Hematopoietic multipotent progenitor cell treated with erythropoietin and hydrocortisone succinate and interleukin-3 and kit ligand, for 17 days (in vitro differentiated cells): ENCODE measurements at regions not wholly inside any gene's neighbourhood (a gene's known extent, or its start where the extent isn't known, plus 50 kb on each side); places are given as distances from the start of the nearest gene placed in this dataset.
A peak's percentile ranks its signal among the peaks of the same experiment; 100 is the strongest.
"Not testable (repeated sequence)": the region's sequence is repeated elsewhere in the genome, so short reads cannot be mapped to it uniquely, and the experiment has no call there.

Experiments
- DNase-seq: peaks from one replicate; pipeline ENCODE4 v3.0.0-alpha.2; 2015; ENCODE audit warnings: low spot score

DNA sequence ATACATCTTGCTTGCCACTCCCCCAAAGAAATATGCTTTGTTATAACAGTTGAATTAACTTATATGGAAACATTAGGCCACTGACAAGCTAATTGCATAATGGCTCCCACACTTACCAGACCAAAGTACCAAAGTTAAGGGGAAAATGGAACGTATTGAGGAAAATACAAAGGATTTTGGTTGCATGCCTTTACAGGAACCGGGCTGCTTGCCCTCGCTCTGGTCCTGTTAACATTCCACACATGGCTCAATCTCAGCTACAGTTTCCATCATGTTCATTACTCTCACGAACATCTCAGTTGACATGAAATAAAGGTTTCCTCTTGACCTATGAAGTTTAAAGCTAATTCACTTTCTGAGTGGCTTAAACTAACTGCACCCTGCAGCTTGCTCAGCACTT is 220.7 kb upstream of the RXFP2 start:
- no peak for DNase-seq

DNA sequence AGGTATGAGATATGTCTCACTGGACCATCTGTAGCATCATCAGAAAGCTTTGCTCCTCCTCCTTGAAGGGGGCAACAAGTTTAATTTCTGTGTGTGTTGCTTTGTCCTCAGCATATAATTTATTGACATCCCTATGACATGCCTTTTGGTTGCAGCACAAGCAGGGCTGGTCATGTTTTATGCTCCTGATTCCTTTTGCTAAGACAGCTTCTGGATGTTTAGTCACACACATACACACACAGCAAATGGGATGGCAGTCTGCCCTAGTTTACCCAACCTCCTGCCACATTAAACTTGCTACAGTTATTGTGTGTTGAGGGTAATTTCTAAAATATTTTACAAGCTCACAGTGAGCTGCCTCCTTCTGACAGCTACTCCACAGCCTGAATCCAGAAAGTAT is 217.9 kb upstream of the RXFP2 start:
- DNase-seq: no peak

DNA sequence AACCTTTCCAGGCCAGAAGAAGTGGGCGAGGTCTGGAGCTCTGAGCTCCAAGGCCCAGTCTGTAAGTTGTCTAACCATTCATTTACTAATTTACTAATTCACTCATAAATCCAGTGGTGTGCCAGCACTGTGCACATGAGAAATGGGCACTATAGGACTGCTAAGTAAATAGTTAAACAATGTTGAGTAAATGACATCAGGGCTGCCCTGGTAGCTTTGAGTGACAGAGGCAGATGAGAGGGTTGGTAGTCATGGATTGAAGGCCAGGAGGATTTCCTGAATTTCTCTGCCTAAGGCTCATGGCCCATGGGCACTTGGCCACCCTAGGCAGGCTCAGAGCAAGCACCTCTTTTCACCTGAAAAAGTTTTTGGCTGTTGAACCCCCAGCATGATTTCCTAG is 216.9 kb upstream of the RXFP2 start:
- no peak for DNase-seq

DNA sequence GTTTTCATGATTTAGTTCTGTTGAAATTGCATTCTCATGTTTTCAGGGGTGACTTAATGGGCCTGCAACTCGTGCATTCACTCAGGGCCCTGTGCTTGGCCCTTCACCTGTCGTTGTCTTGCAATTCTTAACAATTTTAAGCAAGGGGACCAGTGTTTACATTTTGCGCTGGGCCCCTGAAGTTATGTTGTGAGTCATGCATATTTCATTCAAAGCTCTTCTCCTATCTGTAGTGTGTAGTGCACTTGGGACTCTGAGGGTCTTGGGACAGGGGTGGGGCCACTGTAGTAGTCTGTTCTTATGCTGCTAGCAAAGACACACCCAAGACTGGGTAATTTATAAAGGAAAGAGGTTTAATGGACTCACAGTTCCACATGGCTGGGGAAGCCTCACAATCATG is 211.2 kb upstream of the RXFP2 start:
- no peak for DNase-seq

DNA sequence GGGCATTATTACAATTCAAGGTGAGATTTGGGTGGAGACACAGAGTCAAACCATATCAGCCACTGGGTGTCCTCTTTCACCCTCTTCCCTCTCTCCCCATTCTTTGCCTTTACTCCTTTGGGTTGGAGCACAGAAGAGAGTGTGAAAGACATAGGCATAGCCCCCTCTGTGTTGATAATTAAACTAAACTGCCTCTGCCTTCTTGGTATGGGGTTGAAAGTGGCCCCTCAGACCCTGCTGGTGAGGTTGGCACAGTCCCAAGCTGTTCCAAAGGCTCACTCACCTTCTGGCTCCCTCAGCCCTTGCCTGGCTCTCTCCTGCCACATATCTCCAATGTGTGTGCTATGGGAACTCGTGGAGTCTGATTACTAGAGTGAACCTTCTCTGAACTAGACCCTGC is 210.6 kb upstream of the RXFP2 start:
- DNase-seq: no peak

DNA sequence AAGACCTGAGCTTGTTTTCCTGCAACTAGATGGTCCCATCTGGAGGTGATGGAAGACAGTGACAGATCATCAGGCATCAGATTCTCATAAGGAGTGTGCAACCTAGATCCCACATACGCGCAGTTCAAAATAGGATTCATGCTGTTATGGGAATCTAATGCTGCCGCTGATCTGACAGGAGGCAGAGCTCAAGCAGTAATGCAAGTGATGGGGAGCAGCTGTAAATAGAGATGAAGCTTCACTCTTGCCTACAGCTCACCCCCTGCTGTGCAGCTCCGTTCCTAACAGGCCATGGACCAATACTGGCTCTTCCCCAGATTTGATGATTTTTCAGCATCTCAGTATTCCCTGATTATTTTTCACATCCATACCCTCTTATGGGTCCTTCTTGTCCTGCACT is 208.4 kb upstream of the RXFP2 start:
- no peak for DNase-seq

DNA sequence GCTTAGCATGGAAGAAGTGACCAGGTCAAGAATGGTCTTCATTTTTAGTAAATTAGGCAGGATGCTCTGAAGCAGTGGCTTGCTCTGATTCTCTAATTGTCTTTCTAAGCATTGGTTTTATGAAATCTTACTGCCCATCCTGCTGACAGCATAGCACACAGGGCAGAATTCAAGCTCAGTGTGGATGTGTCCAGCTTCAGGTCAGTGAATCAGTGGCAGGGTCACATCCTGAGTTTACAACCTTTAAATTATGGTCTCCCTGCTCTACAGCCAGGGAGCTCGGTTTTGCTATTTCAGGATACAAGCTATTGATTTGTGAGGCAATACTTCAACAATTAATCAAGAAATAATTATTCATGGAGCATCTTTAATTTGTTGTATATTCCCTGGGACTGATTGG is 202.3 kb upstream of the RXFP2 start:
- DNase-seq: no peak

DNA sequence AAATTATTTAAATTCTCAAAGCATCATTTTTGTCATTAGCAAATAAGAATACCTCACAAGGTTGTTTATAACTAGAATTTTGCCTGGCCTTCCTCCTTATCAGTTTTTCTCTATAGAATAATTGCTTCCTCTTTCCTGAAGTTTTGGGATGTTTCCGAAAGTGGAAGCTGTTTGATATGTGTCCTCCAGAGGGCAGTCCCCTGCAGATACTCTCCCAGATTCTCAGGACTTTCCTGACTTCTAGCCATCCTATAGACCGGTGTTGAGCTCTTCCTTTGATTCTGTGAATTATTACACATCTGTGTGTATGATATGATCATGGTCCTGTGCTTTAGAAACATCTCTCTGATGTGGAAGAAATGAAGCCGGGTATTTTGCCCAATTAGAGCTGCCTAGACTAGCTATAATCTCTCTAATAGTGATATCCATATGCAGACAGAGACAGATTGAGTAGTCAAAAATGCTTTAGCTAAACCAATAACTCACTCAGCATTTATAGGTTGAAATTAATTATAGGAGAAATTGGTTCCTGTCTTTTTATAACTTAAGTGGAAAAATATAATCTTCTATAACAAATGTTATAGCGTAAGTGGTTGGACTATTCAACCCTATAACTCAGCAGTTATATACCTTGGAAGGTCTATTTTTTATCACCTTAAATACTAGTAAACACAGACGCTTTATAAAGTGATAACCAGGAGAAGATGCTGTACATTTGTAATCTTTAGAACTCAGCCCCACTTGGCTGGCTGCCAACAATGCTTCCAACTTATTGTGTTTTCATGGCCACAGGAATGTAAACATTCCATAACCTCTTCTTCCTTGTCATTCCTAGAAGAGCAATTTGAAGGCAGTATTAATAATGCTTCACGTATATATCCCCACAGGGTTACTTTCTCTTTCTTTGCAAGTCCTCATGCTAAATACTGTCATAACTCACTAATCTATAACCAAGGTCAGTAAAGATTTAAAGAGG is 201.0 kb upstream of the RXFP2 start:
- DNase-seq: peak; percentile 8

DNA sequence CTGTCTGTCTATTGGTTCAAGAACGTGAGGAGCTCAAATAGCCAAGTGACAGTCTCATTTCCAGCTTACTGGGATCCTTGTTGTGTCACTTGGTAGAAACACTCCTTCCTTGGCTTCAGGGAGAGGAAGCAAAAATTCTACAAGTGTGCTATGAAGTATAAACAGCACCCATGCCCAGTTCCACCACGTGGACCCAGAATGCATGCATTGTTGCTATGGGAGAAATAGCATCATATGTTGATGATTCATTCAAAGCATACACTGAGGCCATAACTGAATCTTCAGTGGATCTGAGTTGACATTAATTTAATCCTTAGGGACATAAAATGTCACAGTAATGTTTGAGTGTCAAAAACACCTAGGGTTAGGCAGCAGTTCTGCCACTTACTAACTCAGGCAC is 199.0 kb upstream of the RXFP2 start:
- no peak for DNase-seq

DNA sequence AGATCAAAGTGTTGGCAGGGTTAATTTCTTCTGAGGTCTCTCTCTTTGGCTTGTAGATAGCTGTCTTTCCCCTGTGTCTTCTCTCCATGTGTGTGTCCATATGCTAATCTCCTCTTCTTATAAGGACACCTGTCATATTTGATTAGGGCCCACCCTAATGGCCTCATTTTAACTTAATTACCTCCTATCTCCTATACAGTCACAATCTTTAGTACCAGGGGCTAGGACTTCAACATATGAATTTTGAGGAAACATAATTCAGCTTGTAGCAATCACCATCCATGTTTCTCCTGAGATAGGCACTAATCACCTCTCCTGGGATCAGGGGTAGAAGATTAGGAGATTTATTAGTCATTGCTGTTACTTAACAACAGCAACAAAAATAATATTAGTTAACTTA is 196.1 kb upstream of the RXFP2 start:
- no peak for DNase-seq

DNA sequence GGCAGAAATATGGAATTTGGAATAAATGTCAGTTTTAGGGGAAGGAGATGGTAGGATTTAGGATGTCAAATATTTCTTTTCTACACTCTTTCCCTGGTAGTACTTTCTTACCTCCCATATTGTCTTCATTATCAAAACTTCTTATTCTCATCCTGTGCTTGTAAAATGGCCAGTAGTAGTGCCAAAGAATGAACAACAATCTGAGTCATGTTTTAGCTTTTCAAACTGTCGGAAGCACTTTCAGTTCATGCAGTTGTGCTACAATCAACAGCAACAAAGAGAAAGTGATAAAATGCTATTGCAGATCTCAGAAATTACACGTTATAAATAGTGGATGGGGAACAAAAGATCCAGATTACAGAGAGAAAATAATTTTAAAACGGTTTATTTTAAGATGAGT is 193.7 kb upstream of the RXFP2 start:
- DNase-seq: no peak

DNA sequence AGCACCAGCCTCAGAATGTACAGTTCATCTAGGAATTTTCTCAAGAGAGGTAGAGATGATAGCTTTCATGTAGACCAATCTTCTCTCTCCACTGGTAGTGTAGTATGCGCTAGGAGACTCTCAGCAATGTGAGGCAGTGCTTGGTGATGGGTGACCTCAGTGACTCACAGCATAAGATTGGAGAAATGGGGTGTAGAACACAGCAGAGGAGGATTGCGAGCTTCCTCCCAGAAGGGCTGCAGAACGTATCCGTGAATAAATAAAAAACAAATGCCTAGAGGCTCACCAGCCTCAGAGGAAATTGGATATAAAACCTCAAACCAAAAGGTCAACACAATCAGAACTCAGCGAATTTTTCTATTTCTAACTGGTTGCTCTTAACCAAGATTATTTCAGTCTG is 182.9 kb upstream of the RXFP2 start:
- no peak for DNase-seq

DNA sequence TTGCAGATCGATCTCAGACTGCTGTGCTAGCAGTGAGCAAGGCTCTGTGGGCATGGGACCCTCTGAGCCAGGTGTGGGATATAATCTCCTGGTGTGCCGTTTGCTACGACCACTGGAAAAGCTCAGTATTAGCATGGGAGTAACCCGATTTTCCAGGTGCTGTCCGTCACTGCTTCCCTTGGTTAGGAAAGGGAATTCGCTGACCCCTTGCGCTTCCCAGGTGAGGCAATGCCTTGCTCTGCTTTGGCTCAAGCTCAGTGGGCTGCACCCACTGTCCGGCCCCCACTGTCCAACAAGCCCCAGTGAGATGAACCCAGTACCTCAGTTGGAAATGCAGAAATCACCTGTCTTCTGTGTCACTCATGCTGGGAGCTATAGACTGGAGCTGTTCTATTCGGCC is 155.1 kb upstream of the RXFP2 start:
- not testable (repeated sequence) for DNase-seq

DNA sequence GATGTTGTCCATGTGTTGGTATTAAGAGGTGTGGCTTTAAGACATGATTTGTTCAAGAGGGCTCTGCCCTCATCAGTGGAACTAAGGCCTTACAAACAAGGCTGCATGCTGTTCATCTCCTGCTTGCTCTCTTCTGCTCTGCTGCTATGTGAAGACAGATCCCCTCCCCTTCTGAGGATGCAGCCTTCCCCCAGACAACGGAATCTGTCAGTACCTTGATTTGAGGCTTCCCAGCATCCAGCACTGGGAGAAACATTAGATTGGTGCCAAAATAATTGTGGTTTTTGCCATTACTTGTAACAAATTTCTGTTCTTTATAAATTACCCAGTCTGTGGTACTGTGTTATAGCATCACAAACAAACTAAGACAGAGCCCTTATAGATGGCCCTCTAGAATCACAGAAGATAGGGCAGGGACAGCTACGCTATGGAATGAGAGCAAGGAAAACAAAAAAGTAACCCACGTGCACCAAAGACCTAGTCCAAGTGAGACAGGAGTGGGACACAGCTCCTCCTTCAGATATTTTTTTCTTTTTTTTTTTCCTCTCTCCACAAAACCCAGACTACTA is 151.5 kb upstream of the RXFP2 start:
- DNase-seq: no peak

DNA sequence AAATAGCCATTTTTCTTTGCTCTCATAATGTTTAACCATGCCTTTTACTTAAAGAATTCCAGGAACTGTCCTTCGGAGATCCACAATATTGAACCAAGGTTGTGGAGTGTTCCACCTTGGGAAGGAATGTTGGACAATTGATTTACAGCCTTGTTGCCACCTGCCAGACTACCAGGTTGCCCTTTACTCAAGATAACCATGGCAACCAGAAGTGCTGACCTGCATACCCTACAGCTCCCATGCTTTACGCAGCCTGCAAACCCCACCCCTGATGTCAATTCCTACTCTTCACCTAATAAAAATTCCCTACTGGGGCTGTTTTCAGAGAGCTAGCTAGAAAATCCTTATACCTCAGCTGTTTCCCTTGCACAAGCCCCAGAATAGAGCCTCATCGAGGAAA is 151.0 kb upstream of the RXFP2 start:
- no peak for DNase-seq

DNA sequence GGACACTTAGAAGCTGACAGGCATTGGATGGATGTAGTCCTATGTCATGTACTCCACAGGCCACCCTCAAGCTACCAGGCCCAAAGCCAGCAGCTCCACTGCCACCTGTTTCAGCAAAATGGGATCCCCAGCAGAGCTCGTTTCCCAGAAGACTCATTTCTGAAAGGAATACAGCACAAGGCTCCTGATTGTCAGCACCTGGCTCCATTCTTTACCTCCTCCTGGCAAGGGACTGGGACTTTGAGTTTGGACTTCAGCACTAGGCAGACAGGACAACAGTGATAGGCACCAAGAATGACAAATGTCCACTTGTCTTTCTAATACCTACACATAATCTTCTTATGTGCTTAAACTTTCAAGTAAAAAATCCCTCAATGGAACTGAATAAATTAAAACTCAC is 150.4 kb upstream of the RXFP2 start:
- no peak for DNase-seq

DNA sequence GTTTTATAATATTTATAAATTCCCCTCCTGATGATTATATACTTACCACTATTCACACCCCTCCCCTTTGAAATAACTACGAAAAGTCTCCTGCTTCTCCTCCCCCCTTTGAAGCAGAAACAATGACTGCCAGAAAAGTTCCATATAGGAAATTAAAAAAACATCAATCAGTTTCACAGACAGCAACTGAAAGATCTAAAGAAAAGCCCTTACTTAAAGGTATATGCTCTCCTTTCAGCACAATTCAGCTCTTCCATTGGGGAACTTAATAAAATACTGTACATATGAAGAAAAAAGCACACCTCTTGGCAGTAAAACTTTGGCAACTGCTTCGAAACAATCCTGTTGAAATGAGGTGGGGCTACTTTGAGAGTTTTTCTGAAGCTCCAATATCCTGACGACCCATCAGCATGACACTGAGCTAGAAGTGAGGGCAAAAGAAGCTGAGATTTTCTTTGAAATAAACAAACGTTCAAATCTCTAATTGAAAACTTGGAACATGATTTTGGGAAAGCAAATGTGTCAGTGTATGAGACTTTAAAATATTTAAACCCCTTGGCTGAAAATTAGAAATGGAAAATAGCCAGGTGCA is 147.6 kb upstream of the RXFP2 start:
- no peak for DNase-seq

DNA sequence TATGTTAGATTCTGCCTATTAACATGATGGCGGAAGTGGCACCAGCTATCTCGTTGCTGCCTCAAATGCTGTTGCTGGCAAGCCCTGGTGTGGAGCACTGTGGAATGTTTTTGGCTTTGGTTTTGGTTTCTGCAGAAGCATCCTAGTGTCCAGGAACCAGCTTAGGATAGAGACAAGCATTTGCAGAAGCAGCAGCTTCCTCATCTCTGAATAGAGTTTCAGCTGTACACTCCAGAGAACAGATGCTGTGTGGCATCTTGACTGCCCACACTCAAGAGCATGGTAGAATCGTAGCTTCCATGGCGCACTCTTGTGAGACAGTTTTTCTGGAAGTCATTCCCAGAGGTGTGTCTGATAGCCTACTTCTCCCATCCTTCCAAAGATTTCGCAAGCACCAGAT is 145.3 kb upstream of the RXFP2 start:
- no peak for DNase-seq

DNA sequence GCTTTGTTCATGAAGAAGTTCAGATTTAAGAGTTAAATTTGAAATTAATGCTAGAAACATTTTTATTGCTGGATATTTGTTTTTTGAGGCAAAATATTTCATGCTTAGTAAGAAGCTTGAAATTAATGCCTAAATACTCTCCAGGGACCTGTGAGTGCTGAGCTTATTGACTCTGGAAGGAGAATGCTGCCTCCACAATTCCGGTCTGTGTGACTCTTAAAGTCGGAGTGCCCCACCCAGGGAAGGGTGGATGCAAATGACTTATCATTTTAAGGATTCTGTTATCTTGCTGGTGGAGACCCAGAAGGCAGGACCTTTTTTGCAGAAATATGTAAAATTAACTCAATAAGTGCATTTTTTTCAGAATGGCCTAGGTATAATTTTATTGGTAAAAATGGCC is 143.8 kb upstream of the RXFP2 start:
- no peak for DNase-seq

DNA sequence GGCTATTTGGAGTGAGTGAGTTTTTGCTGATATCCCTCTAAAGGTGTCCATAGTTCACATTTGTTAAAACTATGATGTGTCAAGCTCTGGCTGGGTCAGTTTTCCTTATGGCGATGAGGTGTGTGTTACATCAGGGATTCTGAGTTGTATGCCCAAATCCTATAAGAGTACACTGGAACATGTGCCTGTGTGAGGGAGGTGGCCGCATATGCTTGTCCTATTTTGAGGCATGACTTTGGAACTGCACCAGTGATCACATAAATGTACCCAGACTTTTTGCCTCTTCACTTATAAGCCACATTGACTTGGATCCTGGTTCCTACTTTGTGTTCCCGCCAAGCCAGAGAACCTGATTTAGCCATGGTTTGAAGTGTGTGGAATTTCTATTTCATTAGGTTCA is 140.3 kb upstream of the RXFP2 start:
- DNase-seq: no peak

DNA sequence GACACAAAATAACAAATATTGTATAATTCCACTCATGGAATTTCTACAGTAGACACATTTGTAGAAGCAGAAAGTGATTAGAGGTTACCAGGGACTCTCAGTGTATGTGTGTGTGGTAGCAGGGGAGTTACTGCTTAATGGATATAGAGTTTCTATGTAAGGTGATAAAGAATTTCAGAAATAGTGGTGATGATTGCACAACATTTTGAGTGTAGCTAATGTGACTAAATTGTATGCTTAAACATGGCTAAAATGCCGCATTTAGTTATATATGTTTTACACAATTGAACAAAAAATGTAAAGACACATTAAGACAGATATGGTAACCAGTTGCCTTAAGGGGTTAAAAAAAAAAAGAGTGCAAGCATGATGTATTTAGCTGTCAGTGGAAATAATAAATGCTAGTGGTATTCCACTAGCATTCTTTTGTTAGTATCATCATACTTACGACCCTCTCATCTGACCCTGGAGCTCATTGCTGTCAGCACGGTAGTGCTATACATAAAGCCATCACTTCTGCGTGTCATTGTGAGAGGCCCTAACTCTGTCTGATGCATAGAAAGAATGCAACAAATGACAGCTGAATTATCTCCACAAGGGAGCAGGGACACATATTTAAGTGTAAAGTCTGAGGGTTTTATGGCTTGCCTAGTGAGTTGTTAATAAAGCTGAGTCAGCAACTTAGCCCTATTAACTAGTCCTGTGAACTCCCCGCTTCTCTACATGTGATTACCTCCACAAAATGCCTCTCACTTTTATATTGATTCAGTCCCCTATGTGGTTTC is 134.1 kb upstream of the RXFP2 start:
- DNase-seq: no peak

DNA sequence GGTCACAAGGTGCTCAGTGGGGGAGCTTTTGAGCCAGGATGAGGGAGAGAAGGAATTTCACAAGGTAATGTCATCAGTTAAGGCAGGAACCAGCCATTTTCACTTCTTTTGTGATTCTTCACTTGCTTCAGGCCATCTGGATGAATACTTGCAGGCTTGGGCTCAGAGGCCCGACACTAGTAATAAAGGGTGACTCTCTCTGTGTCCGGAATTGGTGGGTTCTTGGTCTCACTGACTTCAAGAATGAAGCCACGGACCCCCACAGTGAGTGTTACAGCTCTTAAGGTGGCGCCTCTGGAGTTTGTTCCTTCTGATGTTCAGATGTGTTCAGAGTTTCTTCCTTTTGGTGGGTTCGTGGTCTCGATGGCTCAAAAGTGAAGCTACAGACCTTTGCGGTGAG is 131.8 kb upstream of the RXFP2 start:
- DNase-seq: not testable (repeated sequence)

DNA sequence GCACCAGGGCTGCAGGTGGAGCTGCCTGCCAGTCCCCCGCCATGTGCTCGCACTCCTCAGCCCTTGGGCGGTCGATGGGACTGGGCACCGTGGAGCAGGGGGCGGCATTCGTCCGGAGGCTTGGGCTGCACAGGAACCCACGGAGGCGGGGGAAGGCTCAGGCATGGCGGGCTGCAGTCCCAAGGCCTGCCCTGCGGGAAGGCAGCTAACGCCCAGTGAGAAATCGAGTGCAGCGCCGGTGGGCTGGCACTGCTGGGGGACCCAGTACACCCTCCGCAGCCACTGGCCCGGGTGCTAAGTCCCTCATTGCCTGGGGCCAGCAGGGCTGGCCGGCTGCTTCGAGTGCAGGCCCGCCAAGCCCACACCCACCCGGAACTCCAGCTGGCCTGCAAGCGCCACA is 130.5 kb upstream of the RXFP2 start:
- not testable (repeated sequence) for DNase-seq
